ENCODE measurements at regions not wholly inside any gene's neighbourhood (a gene's known extent, or its start where the extent isn't known, plus 50 kb on each side); places are given as distances from the start of the nearest gene placed in this dataset.
"Not testable (repeated sequence)": the region's sequence is repeated elsewhere in the genome, so short reads cannot be mapped to it uniquely, and the experiment has no call there.

DNA sequence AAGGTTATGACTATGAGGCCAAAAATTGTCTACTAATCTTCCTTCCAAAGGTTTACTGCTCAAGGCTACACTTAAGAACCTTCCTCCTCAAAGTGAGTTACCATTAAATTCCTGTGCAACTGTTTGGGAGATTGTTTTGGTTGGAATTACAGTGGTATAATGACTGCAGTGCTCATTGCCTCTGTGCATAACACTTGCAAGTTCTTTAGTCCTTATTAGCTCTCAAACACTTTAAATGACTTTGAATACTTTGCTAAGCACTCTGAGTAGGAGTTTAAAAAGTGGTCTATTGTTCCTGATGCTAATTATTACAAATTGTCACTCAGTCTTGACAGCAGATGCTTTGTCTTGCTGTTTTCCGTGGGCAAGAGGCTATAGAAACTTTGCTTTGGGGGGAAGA lies 422.8 kb upstream of the PABPC4L start:
- DNase-seq (ENCODE audit: low read depth in 2 of 2), result no peak

DNA sequence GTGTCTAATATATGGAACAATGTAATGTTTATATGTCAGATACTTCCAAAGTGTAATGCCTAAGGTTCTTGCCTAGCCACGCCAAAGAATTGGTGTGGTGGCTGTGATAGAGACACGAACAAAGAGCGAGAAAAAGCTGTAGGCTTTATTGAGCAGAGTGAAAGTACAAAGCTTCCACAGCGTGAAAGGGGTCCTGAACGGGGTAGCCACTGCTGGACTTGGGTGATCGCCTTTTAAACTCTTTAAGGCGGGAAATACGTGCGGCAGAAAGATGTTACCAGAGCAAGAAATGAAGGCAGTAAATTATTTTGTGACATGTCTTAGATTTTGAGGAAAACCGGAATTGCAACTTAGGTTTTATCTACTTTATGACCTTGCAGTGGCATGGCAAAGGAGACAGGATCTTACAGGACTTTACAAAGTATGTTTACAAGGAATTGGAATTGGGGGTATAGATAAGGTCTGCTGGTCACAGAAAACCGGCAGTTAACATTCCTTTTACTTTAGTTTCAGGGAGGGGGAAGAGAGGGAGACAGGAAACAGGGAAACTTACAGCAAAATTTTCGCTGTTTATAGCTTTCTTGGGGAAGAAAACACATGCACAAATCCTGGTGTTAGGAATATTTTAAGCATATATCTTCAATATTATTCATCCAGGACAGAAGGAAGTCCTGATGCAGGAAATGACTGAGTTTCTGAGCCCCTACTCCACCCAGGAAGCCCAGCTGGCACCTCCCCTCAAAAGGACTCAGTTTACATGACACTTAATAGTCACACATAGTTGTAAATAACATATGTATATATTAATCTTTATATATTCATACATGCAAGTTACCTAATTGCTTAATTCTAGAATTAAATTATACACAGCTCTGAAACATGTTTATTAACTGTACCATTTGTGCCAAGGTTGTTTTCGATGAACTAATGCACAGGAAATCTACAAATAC lies 421.3 kb upstream of the PABPC4L start:
- DNase-seq (ENCODE audit: low read depth in 2 of 2), result peak in 1 of 2 donors; percentile 22

DNA sequence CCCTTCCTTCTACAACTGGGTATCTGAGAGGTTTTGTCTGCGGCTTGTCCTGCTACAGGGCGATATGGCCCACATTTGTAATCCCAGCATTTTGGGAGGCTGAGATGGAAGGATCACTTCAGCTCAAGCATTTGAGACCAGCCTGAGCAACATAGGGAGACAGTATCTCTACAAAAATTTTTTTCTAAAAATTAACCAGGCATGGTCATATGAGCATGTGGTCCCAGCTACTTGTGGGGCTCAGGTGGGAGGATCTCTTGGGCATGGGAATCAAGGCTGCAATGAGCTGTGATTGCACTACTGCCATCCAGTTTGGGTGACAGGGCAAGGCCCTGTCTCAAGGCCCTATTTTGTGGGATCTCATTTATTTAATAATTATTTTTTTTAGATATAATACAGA lies 420.6 kb upstream of the PABPC4L start:
- no peak for DNase-seq (ENCODE audit: low read depth in 2 of 2)

DNA sequence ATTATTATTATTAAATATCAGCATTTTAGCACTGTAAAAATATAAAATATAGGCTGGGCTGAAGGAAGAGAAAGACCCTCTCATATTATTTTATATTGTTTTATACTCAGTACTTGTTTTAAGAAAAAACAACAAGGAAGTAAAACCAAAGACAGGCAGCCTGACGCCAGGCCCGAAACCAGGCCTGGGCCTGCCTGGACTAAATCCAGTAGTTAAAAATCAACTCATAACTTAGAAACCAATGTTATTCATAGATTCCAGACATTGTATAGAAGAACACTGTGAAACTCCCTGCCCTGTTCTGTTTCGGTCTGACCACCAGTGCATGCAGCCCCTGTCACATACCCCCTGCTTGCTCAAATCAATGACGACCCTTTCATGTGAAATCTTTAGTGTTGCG lies 420.1 kb upstream of the PABPC4L start:
- not testable (repeated sequence) for DNase-seq (ENCODE audit: low read depth in 2 of 2)

DNA sequence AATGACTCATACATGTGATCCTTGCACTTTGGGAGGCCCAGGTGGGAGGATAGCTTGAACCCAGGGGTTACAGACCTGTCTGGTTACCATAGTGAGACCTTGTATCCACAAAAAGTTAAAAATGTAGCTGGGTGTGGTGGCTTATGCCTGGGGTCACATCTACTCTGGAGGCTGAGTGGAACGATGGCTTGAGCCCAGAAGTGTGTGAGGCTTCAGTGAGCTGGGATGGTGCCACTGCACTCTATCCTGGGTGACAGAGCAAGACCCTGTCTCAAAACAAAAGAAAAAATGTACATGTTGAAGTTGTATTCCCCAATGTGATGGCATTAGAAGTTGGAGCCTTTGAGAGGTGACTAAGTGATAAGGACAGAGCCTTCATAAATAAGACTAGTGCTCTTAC lies 409.4 kb upstream of the PABPC4L start:
- DNase-seq (ENCODE audit: low read depth in 2 of 2), result no peak

DNA sequence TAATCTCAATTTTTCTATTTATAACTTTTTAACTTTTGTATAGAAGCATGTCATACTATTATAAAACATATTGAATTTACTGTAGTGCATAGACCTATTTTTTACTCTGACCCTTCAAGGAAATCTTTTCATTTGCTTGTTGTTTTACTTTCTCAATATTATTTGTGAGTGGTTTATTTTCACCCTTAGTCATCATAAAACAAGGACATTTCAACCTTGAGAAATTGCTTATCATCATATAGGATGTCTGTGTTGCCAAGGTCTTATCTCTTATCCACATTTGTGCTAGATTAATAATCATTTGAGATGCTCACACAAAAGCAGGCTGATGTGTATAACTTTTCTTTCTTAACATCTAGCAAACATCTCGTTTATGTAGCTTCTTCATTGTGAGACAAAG lies 408.6 kb upstream of the PABPC4L start:
- no peak for DNase-seq (ENCODE audit: low read depth in 2 of 2)

DNA sequence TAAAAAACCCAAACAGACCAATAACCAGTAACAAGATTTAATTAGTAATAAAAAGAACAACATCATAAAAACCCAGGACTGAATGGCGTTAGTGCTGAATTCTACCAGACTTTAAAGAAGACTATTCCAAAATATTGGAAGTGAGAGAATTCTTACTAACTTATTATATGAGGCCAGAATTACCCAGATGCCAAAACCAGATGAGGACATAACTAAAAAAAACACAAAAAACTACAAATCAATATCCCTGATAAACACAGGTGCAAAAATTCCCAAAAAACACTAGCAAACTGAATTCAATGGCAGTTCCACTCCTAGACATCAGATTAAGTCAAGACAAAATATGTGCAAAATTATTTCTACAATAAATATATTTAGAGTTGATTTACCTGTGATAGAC lies 400.1 kb upstream of the PABPC4L start:
- DNase-seq (ENCODE audit: low read depth in 2 of 2), result no peak

DNA sequence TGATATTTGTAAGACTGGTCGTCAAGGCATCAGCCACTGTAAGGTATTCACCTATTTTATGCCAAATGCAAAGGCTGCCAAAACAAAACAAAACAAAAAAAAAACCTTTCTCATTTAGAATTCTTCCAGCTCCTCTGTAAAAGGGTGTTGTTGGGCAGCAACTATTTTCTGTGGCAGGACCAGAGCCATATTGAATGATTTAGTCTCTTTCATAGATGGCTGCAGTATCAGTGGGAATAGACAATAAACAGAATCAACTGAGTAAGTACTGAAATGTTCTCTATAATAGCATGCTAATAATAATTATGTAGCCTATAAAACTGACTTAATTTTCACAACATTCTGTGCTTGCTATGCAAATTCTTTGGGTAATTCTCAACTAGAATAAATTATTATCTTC lies 389.7 kb upstream of the PABPC4L start:
- DNase-seq (ENCODE audit: low read depth in 2 of 2), result no peak

DNA sequence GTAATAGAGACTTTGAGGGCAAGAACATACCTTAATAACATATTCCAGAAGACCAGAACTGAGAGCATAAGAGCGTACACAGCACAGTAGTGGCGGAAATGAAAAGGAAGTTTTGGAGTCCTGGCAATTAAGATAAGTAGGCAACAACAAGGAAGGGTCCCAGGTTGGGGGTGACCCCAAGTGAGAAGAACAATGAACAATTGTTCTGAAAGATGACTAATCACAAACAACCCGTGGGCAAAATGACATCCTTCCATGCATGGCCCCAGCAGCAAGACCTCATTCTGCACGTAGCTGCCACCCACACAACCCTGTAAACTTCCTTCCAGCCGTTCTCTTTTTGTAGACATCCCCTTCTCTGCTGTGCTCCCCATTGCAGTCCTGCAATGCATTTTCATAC lies 384.4 kb upstream of the PABPC4L start:
- DNase-seq (ENCODE audit: low read depth in 2 of 2), result peak; percentile 73 to 97

DNA sequence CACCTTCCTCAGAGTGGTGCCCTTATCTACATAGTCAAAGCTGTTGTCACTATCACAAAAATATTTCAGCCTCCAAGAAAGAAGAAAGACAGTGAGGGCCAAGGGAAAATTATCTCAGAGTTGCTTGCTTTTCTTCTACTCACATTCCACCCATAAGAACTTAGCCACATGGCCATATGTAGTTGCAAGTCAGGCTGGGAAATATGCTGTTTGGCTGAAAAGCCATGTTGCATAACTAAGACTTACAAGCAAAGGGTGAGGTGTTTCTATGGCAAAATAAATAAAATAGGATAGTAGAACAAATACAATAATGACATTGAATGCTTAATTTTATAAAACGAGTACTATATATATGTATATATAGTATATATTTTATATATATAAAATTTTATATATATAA lies 365.9 kb upstream of the PABPC4L start:
- DNase-seq (ENCODE audit: low read depth in 2 of 2), result no peak

DNA sequence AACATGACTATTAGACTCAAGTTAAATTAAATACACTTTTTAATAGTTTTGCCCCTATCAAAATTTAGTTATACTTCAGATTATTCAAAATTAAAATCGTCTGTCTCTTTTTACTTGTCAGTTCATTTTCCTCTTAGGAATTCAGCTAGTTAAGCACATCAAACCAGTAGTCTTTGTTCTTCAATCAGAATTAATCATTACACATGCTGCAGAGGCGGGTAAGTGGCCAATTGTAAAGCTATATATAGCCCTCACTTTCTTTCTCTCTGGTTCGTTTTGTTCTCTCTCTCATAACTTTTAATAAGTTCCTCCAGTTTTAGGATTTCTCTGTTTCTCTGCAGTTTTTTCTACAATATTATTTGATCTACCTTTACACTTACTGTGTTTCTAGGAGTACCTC lies 359.1 kb upstream of the PABPC4L start:
- DNase-seq (ENCODE audit: low read depth in 2 of 2), result no peak

DNA sequence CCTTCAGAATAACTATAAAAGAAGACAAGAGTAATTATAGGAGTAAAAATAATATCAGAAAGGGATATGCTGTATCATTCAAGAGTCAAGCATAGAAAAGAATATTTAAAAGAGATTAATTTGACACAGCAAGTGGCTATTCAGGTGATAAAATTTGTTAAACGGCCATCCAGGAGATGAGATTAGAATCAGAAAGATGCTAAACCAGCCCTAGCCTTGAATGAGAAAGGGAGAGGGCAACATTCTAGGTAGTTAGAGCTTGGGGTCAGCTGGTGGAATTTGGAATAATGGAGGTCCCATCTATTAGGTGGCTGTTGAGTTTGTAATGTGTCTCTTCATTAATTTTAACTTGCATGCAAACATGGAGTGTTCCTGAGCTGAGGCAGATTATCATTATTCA lies 350.5 kb upstream of the PABPC4L start:
- no peak for DNase-seq (ENCODE audit: low read depth in 2 of 2)

DNA sequence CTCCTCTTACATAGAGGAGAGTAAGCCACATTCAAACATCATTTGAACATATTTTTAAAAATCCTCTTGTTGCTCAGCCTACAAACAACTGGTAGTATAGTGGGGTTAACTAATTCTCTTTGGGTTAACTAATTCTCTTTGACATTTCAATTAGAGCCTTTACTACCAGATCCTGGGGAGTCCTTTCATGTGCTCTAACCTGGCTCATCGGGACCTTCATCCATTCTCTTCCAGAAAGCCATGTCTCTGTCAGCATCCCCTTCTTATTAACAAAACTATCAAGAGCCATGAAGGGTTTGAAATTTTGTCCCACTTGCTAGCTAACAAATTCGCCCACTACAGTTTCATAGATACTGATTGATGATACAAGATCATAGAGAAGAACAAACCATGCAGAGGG lies 349.8 kb upstream of the PABPC4L start:
- DNase-seq (ENCODE audit: low read depth in 2 of 2), result no peak

DNA sequence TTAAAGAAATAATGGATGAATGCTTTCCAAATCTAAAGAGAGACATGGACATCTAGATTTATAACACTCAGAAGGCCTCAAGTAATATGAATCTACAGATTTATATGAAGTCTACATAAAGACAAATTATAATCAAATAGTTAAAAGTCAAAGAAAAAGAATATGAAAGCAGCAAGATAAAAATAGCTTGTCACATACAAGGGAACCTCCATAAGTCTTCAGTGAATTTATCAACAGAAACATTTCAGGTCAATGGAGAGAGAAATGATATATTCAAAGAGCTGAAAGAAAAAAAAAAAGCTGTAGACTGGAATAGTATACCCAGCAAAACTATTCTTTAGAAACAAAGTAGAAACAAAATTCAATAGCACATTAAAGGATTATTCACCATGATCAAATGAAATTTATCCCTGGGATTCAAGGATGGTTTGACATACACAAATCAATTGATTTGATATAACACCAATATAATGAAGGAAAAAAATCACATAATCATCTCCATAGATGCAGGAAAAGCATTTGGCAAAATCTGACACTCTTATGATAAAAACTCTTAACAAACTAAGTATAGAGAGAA lies 346.6 kb upstream of the PABPC4L start:
- DNase-seq (ENCODE audit: low read depth in 2 of 2), result no peak

DNA sequence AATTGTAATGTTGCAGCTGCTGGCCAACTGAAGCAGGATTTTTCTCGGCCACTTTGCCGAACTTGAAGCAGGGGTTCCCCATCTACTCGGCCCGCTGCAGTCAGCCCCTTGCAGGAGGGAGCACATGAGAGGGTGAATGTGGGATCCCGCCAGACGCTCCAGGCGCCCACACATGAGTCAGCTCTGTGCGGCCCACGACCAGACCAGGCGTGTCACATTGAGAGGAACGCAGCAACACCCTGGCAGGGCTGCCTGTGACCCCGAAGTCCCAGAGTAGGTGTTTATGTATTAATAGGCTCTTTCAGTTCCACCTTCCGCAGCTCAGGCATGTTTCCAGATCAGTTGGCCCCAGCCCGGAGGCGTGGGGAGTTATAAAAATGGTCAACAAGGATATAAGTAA lies 344.7 kb upstream of the PABPC4L start:
- no peak for DNase-seq (ENCODE audit: low read depth in 2 of 2)

DNA sequence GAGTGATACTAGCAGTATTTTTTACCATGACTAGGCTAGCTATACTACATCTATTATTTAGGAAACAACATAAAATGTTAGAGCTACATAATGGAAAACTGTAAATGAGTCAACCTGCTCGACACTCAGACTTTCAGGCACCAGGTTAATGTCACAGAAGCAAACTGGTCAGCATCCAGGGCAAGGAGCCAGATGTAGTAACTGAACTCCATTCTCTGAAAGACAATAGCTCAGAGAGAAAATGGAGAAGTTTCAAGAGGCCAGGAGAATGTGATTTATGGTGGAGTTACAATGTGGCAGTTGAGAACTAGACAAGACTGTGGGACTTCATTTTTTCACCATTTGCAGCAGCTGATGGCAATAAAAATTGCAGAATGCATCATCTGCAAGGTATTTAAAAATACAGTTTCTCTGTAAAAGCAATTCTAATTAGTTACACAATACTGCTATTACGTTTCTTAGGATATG lies 342.7 kb upstream of the PABPC4L start:
- peak; percentile 79 to 93 for DNase-seq (ENCODE audit: low read depth in 2 of 2)

DNA sequence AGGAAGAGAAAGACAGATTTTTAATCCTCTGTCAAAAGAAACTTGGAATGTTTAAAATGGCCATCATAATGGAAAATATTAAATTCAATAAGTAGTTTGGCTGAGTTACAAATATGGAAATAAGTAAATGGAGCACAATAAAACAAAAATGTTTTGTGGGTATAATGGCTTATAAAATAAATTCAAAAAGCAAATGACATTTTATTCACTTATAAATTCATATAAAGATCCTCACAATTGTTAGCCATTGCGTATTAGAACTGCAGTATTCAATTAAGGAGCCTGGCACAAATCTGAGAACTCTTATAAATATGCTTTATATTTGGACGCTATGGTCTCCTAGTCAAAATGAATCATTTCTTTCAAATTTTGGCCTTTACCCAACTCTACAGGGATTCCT lies 339.0 kb upstream of the PABPC4L start:
- DNase-seq (ENCODE audit: low read depth in 2 of 2), result no peak

DNA sequence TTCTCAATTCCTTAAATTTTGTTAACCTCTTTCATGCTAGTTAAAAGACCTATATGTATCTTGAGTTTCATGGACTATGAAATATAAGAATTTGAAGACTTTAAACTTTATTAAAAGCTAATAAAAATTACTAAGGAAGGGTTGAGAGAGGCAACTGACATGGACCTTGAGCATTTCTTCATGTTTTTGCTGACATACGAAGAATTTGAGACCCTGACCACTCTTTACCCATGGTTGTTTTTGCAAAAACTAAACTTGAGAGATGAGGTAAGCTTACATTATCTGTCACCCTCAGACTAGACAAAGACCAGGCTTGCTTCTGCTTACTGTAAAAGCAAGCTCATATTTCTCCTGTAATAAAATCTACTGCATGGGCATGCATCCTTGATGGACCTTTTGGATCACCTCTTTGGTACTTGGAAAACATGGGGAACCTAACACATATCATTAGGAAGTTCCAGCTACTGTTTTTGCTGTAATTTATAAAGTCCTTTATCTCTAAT lies 338.2 kb upstream of the PABPC4L start:
- no peak for DNase-seq (ENCODE audit: low read depth in 2 of 2)

DNA sequence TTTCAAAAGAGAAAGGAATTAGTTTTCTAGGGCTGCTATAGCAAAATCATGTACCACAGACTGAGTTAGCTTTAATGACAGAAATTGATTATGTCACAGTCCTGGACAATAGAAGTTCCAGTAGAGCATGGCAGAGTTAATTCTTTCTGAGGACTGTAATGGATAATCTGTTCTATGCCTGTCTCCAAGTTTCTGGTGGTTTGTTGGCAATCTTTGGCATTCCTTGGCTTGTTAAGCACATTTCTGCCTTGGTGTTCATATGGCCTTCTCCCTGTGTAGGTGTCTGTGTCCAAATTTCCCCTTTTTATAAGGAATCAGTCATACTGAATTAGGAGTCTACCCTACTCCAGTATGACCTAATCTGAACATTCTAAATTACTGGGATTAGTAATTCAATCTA lies 336.1 kb upstream of the PABPC4L start:
- no peak for DNase-seq (ENCODE audit: low read depth in 2 of 2)

DNA sequence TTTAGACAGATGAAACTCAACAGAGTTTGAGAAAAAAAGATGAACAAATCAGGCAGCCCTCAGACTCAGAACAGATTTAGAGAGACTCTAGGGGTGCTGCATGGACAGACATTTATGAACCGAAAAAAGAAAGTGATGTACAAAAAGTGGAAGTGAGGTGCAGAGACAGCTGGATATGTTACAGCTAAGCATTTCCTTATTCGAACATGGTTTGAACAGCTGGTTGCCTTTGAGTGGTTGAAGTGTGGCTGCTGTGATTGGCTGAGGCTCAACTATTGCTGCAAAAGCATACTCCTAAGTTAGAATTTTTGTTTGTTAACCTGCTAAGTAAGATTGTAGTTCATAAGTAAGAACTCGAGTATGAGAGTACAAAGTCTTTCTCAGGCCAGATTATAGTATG lies 331.5 kb upstream of the PABPC4L start:
- DNase-seq (ENCODE audit: low read depth in 2 of 2), result no peak

DNA sequence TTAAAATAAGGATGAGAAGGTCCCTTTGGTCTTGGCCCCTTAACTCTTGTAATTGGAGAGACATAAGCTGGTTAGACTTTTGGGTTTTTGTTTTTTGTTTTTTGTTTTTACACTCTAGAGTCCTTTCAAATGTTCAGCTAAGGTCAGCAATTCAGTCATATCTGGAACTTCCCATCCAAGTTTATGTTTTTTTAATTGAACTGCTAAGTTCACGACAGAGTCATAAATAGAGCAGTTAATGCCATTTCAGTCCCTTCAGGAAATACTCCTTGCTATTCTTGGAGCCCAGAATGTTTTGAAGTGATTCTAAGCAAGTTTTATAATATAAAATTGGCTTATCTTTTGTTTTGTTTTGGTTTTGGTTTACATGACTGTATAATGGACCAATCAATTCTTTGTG lies 329.4 kb upstream of the PABPC4L start:
- peak in 1 of 2 donors; percentile 49 for DNase-seq (ENCODE audit: low read depth in 2 of 2)

DNA sequence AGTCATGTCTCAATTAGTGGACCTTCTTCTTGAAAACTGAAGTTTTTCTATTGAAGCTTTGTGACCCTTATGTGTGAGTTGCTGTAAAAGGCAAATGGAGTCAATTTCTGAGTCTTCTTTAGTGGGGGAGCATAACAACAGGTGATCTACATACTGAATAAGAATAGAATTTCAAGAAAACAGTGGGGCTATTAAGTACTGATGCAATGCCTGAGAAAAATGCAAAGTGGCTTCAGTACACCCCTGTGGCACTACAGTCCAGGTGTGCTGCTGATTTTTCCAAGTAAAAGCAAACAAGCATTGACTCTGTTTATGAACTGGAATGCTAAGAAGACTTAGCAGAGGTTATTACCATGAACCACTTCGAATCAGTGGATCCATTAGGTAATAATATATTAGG lies 328.0 kb upstream of the PABPC4L start:
- DNase-seq (ENCODE audit: low read depth in 2 of 2), result no peak
